ENCODE measurements at regions not wholly inside any gene's neighbourhood (a gene's known extent, or its start where the extent isn't known, plus 50 kb on each side); places are given as distances from the start of the nearest gene placed in this dataset.

GRCh38 chr1:2862814-2863647 lies 61.5 kb upstream of the TTC34 start (continued):
- TF ChIP-seq E2F6 (IDR thresholded peaks at IDR 0.05): no peak
- TF ChIP-seq MAX (IDR thresholded peaks at IDR 0.05): no peak
- no peak for TF ChIP-seq SP2 (IDR thresholded peaks at IDR 0.05; ENCODE audit: low read length)
- TF ChIP-seq HDAC6 (IDR thresholded peaks at IDR 0.05; ENCODE audit: low read depth, low read length): no peak
